ENCODE measurements at regions not wholly inside any gene's neighbourhood (a gene's known extent, or its start where the extent isn't known, plus 50 kb on each side); places are given as distances from the start of the nearest gene placed in this dataset.

- FAIRE-seq, result no peak
- DNase-seq (ENCODE audit: insufficient read length, low spot score), result no peak
- no peak for TF ChIP-seq PAX5 (IDR thresholded peaks at IDR 0.05; ENCODE audit: insufficient read depth, low read length, severe bottlenecking)
- TF ChIP-seq POLR2A (IDR thresholded peaks at IDR 0.05; ENCODE audit: low read depth, low read length), result no peak
- no peak for TF ChIP-seq SPI1 (IDR thresholded peaks at IDR 0.05; ENCODE audit: low read depth, low read length)
- no peak for TF ChIP-seq TAF1 (IDR thresholded peaks at IDR 0.05; ENCODE audit: low read depth, low read length)
- TF ChIP-seq POLR2AphosphoS5 (IDR thresholded peaks at IDR 0.05; ENCODE audit: low read depth, low read length), result no peak
- TF ChIP-seq POU2F2 (IDR thresholded peaks at IDR 0.05; ENCODE audit: low read depth, low read length), result no peak
Observed at GRCh38 chr20:60078351-60079250, 120.4 kb downstream of the CDH26 start.

DNA sequence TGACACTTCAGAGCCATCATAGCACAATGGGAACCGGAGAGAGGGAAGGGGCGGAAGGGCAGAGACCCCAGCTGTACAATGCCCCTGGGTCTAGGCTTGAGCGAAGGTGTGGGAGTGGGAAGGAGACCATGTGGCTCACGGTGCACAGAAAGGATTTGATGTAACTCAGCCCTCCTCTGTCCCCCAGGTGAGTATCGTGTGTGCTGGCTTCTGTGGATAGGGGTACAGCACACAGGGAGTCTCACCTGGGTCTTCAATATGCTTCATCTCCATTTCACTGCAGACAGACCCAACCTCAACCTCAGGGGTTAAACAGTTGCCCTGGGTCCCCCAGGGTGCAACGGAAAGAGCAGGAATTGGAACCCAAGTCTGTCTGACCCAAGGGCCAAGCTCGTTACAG, 122.2 kb downstream of the CDH26 start:
- TF ChIP-seq POU2F2 (IDR thresholded peaks at IDR 0.05; ENCODE audit: low read depth, low read length), result no peak
- no peak for TF ChIP-seq POLR2AphosphoS5 (IDR thresholded peaks at IDR 0.05; ENCODE audit: low read depth, low read length)
- TF ChIP-seq PAX5 (IDR thresholded peaks at IDR 0.05; ENCODE audit: insufficient read depth, low read length, severe bottlenecking), result no peak
- TF ChIP-seq POLR2A (IDR thresholded peaks at IDR 0.05; ENCODE audit: low read depth, low read length), result no peak
- no peak for TF ChIP-seq SPI1 (IDR thresholded peaks at IDR 0.05; ENCODE audit: low read depth, low read length)
- DNase-seq (ENCODE audit: insufficient read length, low spot score) (no peak), FAIRE-seq (no peak)

- FAIRE-seq, result no peak
- TF ChIP-seq SPI1 (IDR thresholded peaks at IDR 0.05; ENCODE audit: low read depth, low read length), result no peak
- no peak for TF ChIP-seq POU2F2 (IDR thresholded peaks at IDR 0.05; ENCODE audit: low read depth, low read length)
- no peak for TF ChIP-seq PAX5 (IDR thresholded peaks at IDR 0.05; ENCODE audit: insufficient read depth, low read length, severe bottlenecking)
- no peak for TF ChIP-seq TAF1 (IDR thresholded peaks at IDR 0.05; ENCODE audit: low read depth, low read length)
- no peak for TF ChIP-seq POLR2A (IDR thresholded peaks at IDR 0.05; ENCODE audit: low read depth, low read length)
- TF ChIP-seq POLR2AphosphoS5 (IDR thresholded peaks at IDR 0.05; ENCODE audit: low read depth, low read length), result no peak
Observed at GRCh38 chr20:60085551-60086132, 127.4 kb downstream of the CDH26 start.

GRCh38 chr20:60086821-60087562, 128.8 kb downstream of the CDH26 start:
- DNase-seq (ENCODE audit: insufficient read length, low spot score) (no peak), FAIRE-seq (no peak)
- TF ChIP-seq TAF1 (IDR thresholded peaks at IDR 0.05; ENCODE audit: low read depth, low read length) (no peak), POLR2A (IDR thresholded peaks at IDR 0.05; ENCODE audit: low read depth, low read length) (no peak), POU2F2 (IDR thresholded peaks at IDR 0.05; ENCODE audit: low read depth, low read length) (no peak), PAX5 (IDR thresholded peaks at IDR 0.05; ENCODE audit: insufficient read depth, low read length, severe bottlenecking) (no peak), SPI1 (IDR thresholded peaks at IDR 0.05; ENCODE audit: low read depth, low read length) (no peak), POLR2AphosphoS5 (IDR thresholded peaks at IDR 0.05; ENCODE audit: low read depth, low read length) (no peak)

More at GRCh38 chr20:60085551-60086132, 127.4 kb downstream of the CDH26 start:
- DNase-seq (ENCODE audit: insufficient read length, low spot score), result no peak

GRCh38 chr20:60087563-60088105, 129.4 kb downstream of the CDH26 start:
- DNase-seq (ENCODE audit: insufficient read length, low spot score) (no peak), FAIRE-seq (no peak)
- TF ChIP-seq POU2F2 (IDR thresholded peaks at IDR 0.05; ENCODE audit: low read depth, low read length) (no peak), SPI1 (IDR thresholded peaks at IDR 0.05; ENCODE audit: low read depth, low read length) (no peak), POLR2A (IDR thresholded peaks at IDR 0.05; ENCODE audit: low read depth, low read length) (no peak), TAF1 (IDR thresholded peaks at IDR 0.05; ENCODE audit: low read depth, low read length) (no peak)

- no peak for DNase-seq (ENCODE audit: insufficient read length, low spot score)
- no peak for FAIRE-seq
- TF ChIP-seq POU2F2 (IDR thresholded peaks at IDR 0.05; ENCODE audit: low read depth, low read length) (no peak), SPI1 (IDR thresholded peaks at IDR 0.05; ENCODE audit: low read depth, low read length) (no peak), TAF1 (IDR thresholded peaks at IDR 0.05; ENCODE audit: low read depth, low read length) (no peak), POLR2AphosphoS5 (IDR thresholded peaks at IDR 0.05; ENCODE audit: low read depth, low read length) (no peak), POLR2A (IDR thresholded peaks at IDR 0.05; ENCODE audit: low read depth, low read length) (no peak), PAX5 (IDR thresholded peaks at IDR 0.05; ENCODE audit: insufficient read depth, low read length, severe bottlenecking) (no peak)
Observed at GRCh38 chr20:60088236-60088635, 130.0 kb downstream of the CDH26 start.

GRCh38 chr20:60090631-60091030, 132.4 kb downstream of the CDH26 start:
- no peak for DNase-seq (ENCODE audit: insufficient read length, low spot score)
- TF ChIP-seq POU2F2 (IDR thresholded peaks at IDR 0.05; ENCODE audit: low read depth, low read length), result no peak
- no peak for TF ChIP-seq POLR2AphosphoS5 (IDR thresholded peaks at IDR 0.05; ENCODE audit: low read depth, low read length)
- no peak for TF ChIP-seq TAF1 (IDR thresholded peaks at IDR 0.05; ENCODE audit: low read depth, low read length)
- no peak for TF ChIP-seq SPI1 (IDR thresholded peaks at IDR 0.05; ENCODE audit: low read depth, low read length)
- no peak for TF ChIP-seq POLR2A (IDR thresholded peaks at IDR 0.05; ENCODE audit: low read depth, low read length)
- TF ChIP-seq PAX5 (IDR thresholded peaks at IDR 0.05; ENCODE audit: insufficient read depth, low read length, severe bottlenecking), result no peak
- FAIRE-seq, result no peak

- DNase-seq (ENCODE audit: insufficient read length, low spot score) (no peak), FAIRE-seq (no peak)
Observed at GRCh38 chr20:60091305-60091704, 133.1 kb downstream of the CDH26 start.

DNA sequence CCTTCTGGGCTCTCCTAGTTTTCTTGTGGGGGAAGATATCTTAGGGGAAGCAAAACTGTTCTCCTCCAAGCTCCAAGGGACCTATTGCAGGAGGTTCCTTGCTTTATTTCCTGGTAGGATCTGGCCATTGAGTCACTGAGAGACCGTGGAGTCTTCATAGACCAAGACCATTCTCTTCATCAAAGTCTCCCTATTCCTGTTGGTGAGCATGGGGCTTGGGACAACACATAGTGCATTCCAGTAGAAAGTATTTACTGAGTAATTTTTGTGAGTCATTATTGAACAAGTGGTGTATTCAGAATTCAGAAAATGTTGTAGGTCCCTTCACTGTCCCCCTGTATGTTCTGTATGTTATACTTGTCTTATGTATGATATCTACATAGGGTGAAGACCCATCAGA, 133.6 kb downstream of the CDH26 start:
- FAIRE-seq (no peak), DNase-seq (ENCODE audit: insufficient read length, low spot score) (no peak)
- TF ChIP-seq POLR2AphosphoS5 (IDR thresholded peaks at IDR 0.05; ENCODE audit: low read depth, low read length) (no peak), TAF1 (IDR thresholded peaks at IDR 0.05; ENCODE audit: low read depth, low read length) (no peak), POU2F2 (IDR thresholded peaks at IDR 0.05; ENCODE audit: low read depth, low read length) (no peak), POLR2A (IDR thresholded peaks at IDR 0.05; ENCODE audit: low read depth, low read length) (no peak), PAX5 (IDR thresholded peaks at IDR 0.05; ENCODE audit: insufficient read depth, low read length, severe bottlenecking) (no peak), SPI1 (IDR thresholded peaks at IDR 0.05; ENCODE audit: low read depth, low read length) (no peak)

More at GRCh38 chr20:60091305-60091704, 133.1 kb downstream of the CDH26 start:
- no peak for TF ChIP-seq PAX5 (IDR thresholded peaks at IDR 0.05; ENCODE audit: insufficient read depth, low read length, severe bottlenecking)
- TF ChIP-seq SPI1 (IDR thresholded peaks at IDR 0.05; ENCODE audit: low read depth, low read length), result no peak
- TF ChIP-seq POU2F2 (IDR thresholded peaks at IDR 0.05; ENCODE audit: low read depth, low read length), result no peak

All from GM12891 (cell line).